Uterus (tissue), 3 donors: ENCODE measurements at regions not wholly inside any gene's neighbourhood (a gene's known extent, or its start where the extent isn't known, plus 50 kb on each side); places are given as distances from the start of the nearest gene placed in this dataset.

Experiments used
- DNase-seq, 2 donors: peaks; one replicate each; pipeline ENCODE4 v3.0.0-alpha.2; 2019 to 2020
- H3K27ac ChIP-seq, 2 donors: fragments of 200-600 bp; sonication (generic); 1 replicate in 1 of 2; 2 replicates in 1 of 2; pipeline ENCODE4 v1.5.1; 2016 to 2018
- H3K27me3 ChIP-seq, 2 donors: fragments of 200-600 bp; sonication (generic); one replicate each; pipeline ENCODE4 v1.5.1; 2018 to 2019; ENCODE audit warnings: control low read depth in 1 of 2
- H3K36me3 ChIP-seq, 2 donors: fragments of 200-600 bp; sonication (generic); one replicate each; pipeline ENCODE4 v1.5.1; 2019; ENCODE audit warnings: control low read depth in 1 of 2
- H3K4me1 ChIP-seq, 2 donors: fragments of 200-600 bp; sonication (generic); one replicate each; pipeline ENCODE4 v1.5.1; 2018 to 2019; ENCODE audit warnings: control low read depth in 1 of 2
- H3K4me3 ChIP-seq, 2 donors: fragments of 200-600 bp; sonication (generic); 1 replicate in 1 of 2; 2 replicates in 1 of 2; pipeline ENCODE4 v1.5.1; 2018 to 2019; ENCODE audit warnings: mild to moderate bottlenecking in 1 of 2
- H3K9me3 ChIP-seq, 2 donors: fragments of 200-600 bp; sonication (generic); one replicate each; pipeline ENCODE4 v1.5.1; 2019; ENCODE audit warnings: control low read depth in 1 of 2
- POLR2A ChIP-seq, 2 donors: fragments of 450-650 bp; IDR thresholded peaks; one replicate each; pipeline ENCODE4 v1.6.1; 2016; ENCODE audit warnings: antibody characterized with exemption in 2 of 2, mild to moderate bottlenecking in 1 of 2, moderate library complexity in 1 of 2
- intact Hi-C: fragments of 100-400 bp; cut with DNase I; formaldehyde crosslinking; loops from one replicate; pipeline ENCODE4 v1.15.1; 2023; ENCODE audit warnings: low total_unique reads
- TF ChIP-seq, protein P1 (sequence below), 4 experiments: fragments of 200-600 bp in 2 of 4; fragments of 450-650 bp in 2 of 4; sonication (generic) in 2 of 4; IDR thresholded peaks; one replicate each; pipeline ENCODE4 v1.5.1; 2016 to 2019; ENCODE audit warnings: antibody characterized with exemption in 4 of 4, mild to moderate bottlenecking in 2 of 4, moderate library complexity in 1 of 4
- donor health status: DM: yes; HTN: yes; CAD: no.

GRCh38 chr11:119942583-119943297 lies 195.2 kb downstream of the TRIM29 start:
- Histone ChIP-seq H3K9me3 (no peaks in the 10 kb centered on the region), H3K27ac (no peak overlapping the region), H3K4me3 (no peak overlapping the region), H3K27me3 (no peaks in the 10 kb centered on the region), H3K4me1 (no peaks in the 10 kb centered on the region), H3K36me3 (no peaks in the 10 kb centered on the region)
- no peak for TF ChIP-seq POLR2A (IDR thresholded peaks at IDR 0.05)
- TF ChIP-seq, protein P1, sequence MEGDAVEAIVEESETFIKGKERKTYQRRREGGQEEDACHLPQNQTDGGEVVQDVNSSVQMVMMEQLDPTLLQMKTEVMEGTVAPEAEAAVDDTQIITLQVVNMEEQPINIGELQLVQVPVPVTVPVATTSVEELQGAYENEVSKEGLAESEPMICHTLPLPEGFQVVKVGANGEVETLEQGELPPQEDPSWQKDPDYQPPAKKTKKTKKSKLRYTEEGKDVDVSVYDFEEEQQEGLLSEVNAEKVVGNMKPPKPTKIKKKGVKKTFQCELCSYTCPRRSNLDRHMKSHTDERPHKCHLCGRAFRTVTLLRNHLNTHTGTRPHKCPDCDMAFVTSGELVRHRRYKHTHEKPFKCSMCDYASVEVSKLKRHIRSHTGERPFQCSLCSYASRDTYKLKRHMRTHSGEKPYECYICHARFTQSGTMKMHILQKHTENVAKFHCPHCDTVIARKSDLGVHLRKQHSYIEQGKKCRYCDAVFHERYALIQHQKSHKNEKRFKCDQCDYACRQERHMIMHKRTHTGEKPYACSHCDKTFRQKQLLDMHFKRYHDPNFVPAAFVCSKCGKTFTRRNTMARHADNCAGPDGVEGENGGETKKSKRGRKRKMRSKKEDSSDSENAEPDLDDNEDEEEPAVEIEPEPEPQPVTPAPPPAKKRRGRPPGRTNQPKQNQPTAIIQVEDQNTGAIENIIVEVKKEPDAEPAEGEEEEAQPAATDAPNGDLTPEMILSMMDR (IDR thresholded peaks at IDR 0.05), result no peak
- intact Hi-C loops, result no loop called here
- no peak for DNase-seq

GRCh38 chr11:119941636-119942411 lies 196.1 kb downstream of the TRIM29 start:
- no peaks in the 10 kb centered on the region for H3K27me3 ChIP-seq

GRCh38 chr11:119941171-119941570 lies 196.7 kb downstream of the TRIM29 start:
- intact Hi-C loops, result no loop called here
- Histone ChIP-seq H3K9me3 (no peaks in the 10 kb centered on the region), H3K27ac (no peak overlapping the region), H3K36me3 (no peaks in the 10 kb centered on the region), H3K4me1 (no peaks in the 10 kb centered on the region), H3K4me3 (no peak overlapping the region), H3K27me3 (no peaks in the 10 kb centered on the region)
- DNase-seq, result no peak
- TF ChIP-seq, protein P1 (IDR thresholded peaks at IDR 0.05), result no peak
- no peak for TF ChIP-seq POLR2A (IDR thresholded peaks at IDR 0.05)

More at GRCh38 chr11:119941636-119942411, 196.1 kb downstream of the TRIM29 start:
- no peak for DNase-seq
- Histone ChIP-seq H3K27ac (no peak overlapping the region), H3K9me3 (no peaks in the 10 kb centered on the region), H3K4me3 (no peak overlapping the region), H3K36me3 (no peaks in the 10 kb centered on the region), H3K4me1 (no peaks in the 10 kb centered on the region)
- intact Hi-C loops, result no loop called here
- no peak for TF ChIP-seq POLR2A (IDR thresholded peaks at IDR 0.05)
- TF ChIP-seq, protein P1 (IDR thresholded peaks at IDR 0.05), result no peak

- Histone ChIP-seq H3K27me3 (no peaks in the 10 kb centered on the region), H3K36me3 (no peaks in the 10 kb centered on the region), H3K9me3 (no peaks in the 10 kb centered on the region), H3K4me3 (no peak overlapping the region), H3K4me1 (no peaks in the 10 kb centered on the region), H3K27ac (no peak overlapping the region)
- no peak for DNase-seq
- TF ChIP-seq POLR2A (IDR thresholded peaks at IDR 0.05), result no peak
- TF ChIP-seq, protein P1 (IDR thresholded peaks at IDR 0.05), result no peak
- intact Hi-C loops, result no loop called here
These were observed 197.4 kb downstream of the TRIM29 start for GRCh38 chr11:119940401-119940976.

DNA sequence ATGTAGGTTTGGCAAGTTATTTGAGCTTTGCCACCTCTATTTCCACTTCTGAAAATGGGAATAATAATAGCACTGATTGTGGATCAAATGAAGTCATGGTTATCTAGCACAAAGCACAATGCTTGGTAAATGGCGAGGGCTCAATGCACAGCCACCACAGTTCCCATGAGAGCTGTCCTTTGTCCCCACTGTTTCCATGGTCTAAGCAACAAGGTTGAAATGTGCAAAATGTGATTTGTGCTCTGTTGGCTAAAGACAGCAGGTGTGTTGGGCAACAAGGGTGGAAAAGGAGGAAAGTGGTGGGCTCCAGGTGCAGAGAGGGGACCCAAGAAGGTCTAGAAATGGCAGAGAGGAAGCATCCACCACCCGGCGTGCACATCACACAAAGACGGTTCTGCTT lies 200.5 kb downstream of the TRIM29 start:
- Histone ChIP-seq H3K9me3 (no peaks in the 10 kb centered on the region), H3K27ac (no peak overlapping the region), H3K36me3 (no peaks in the 10 kb centered on the region), H3K4me3 (no peak overlapping the region), H3K27me3 (no peaks in the 10 kb centered on the region), H3K4me1 (no peaks in the 10 kb centered on the region)
- TF ChIP-seq, protein P1 (IDR thresholded peaks at IDR 0.05), result no peak
- no peak for TF ChIP-seq POLR2A (IDR thresholded peaks at IDR 0.05)
- DNase-seq, result no peak
- intact Hi-C loops, result no loop called here
